ENCODE measurements at regions not wholly inside any gene's neighbourhood (a gene's known extent, or its start where the extent isn't known, plus 50 kb on each side); places are given as distances from the start of the nearest gene placed in this dataset.
"Not testable (repeated sequence)": the region's sequence is repeated elsewhere in the genome, so short reads cannot be mapped to it uniquely, and the experiment has no call there.

DNA sequence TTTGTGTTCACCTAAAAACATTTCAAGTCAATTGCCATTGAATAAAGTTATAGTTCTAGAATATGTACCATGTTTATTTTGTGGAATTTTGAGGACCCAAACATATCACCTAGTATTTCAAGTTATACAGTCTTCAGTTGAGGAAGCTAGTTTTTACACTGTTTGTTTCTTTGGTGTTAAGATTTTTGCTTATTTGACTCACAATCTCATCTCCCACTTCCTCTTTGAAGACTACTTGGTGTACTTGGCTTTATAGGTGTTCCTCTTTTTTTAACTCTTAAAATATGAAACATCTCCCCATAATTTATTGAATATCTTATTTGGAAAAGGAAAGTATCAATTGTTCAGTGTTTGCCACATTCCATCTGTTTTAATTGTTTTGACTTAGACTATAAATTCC, 675.4 kb downstream of the RAPGEF2 start:
- no peak overlapping the region for H3K4me3 ChIP-seq
- ATAC-seq (ENCODE audit: low FRiP score in 2 of 2) (no peak), DNase-seq (no peak)
- no peaks in the 10 kb centered on the region for H3K4me1 ChIP-seq
- no peak overlapping the region for H3K27ac ChIP-seq
- TF ChIP-seq, protein P1, sequence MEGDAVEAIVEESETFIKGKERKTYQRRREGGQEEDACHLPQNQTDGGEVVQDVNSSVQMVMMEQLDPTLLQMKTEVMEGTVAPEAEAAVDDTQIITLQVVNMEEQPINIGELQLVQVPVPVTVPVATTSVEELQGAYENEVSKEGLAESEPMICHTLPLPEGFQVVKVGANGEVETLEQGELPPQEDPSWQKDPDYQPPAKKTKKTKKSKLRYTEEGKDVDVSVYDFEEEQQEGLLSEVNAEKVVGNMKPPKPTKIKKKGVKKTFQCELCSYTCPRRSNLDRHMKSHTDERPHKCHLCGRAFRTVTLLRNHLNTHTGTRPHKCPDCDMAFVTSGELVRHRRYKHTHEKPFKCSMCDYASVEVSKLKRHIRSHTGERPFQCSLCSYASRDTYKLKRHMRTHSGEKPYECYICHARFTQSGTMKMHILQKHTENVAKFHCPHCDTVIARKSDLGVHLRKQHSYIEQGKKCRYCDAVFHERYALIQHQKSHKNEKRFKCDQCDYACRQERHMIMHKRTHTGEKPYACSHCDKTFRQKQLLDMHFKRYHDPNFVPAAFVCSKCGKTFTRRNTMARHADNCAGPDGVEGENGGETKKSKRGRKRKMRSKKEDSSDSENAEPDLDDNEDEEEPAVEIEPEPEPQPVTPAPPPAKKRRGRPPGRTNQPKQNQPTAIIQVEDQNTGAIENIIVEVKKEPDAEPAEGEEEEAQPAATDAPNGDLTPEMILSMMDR (IDR thresholded peaks at IDR 0.05): no peak
- TF ChIP-seq EP300 (IDR thresholded peaks at IDR 0.05) (no peak), POLR2AphosphoS5 (IDR thresholded peaks at IDR 0.05) (no peak), POLR2A (IDR thresholded peaks at IDR 0.05) (no peak)
- H3K27me3 ChIP-seq: no peaks in the 10 kb centered on the region
- H3K9me3 ChIP-seq: no peaks in the 10 kb centered on the region
- H3K36me3 ChIP-seq: no peaks in the 10 kb centered on the region

DNA sequence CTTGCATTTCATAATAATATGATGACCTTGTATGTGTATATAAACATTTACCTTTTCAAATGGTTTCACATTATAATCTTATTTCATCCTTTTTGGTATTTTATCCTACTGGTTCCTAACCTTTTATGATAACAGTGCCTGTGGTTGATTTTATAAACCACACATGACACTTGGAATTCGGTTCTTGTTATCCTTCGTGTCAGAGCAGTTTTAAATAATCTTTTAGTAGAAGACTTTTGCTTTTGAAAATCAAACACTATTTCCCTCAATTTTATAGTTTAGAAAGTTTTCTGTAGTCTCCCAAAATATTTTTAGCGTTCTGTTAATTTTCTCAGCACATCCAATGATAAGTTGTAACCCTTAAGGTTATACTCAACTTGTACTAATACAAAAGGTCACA, 676.8 kb downstream of the RAPGEF2 start:
- Histone ChIP-seq H3K27ac (no peak overlapping the region), H3K4me1 (no peaks in the 10 kb centered on the region), H3K36me3 (no peaks in the 10 kb centered on the region), H3K27me3 (no peaks in the 10 kb centered on the region), H3K4me3 (no peak overlapping the region), H3K9me3 (no peaks in the 10 kb centered on the region)
- DNase-seq (no peak), ATAC-seq (ENCODE audit: low FRiP score in 2 of 2) (no peak)
- WGBS, 2 donors: 74 to 94% methylated on average over 3 of the region's 3 CpGs
- TF ChIP-seq POLR2AphosphoS5 (IDR thresholded peaks at IDR 0.05) (no peak), POLR2A (IDR thresholded peaks at IDR 0.05) (no peak)

DNA sequence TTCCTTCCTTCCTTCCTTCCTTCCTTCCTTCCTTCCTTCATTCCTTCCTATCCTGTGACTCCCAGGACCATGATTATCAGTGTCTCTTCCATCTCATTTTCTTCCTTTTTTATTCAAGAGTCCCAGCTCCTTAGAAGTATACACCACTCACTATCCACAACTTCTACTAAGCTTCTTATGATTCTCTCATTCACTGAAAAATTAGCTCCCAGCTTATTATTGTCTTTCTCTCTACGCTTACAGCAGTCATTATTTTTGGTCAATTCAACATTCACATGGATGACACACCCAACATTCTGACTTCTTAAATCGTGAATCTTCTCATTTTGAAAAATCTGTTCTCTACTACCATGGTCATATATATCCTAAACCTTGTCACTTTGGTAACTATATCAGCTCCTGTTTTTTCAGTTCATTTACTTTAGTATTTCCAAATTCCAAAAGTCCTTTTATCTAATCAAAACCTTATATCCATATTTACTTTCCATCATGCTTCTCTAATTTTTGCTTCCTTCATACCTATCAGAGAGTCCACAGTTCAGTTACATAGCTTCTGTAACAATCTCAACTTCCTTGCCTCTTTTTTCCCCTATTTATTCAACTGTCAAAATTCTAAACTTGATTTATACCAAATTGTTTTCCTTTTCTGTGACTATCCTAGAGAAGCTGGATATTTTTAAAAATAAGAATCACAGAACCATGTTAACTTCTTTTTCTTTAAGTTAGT, 677.5 kb downstream of the RAPGEF2 start:
- Histone ChIP-seq H3K36me3 (no peaks in the 10 kb centered on the region), H3K4me1 (no peaks in the 10 kb centered on the region), H3K27me3 (no peaks in the 10 kb centered on the region), H3K9me3 (no peaks in the 10 kb centered on the region), H3K27ac (no peak overlapping the region), H3K4me3 (no peak overlapping the region)
- DNase-seq (no peak), ATAC-seq (ENCODE audit: low FRiP score in 2 of 2) (no peak)
- no peak for TF ChIP-seq EP300 (IDR thresholded peaks at IDR 0.05)
- no peak for TF ChIP-seq POLR2AphosphoS5 (IDR thresholded peaks at IDR 0.05)
- TF ChIP-seq POLR2A (IDR thresholded peaks at IDR 0.05): no peak
- TF ChIP-seq, protein P1 (IDR thresholded peaks at IDR 0.05): no peak
- 77 to 86% methylated on average over 2 of the region's 2 CpGs for WGBS, 2 donors

DNA sequence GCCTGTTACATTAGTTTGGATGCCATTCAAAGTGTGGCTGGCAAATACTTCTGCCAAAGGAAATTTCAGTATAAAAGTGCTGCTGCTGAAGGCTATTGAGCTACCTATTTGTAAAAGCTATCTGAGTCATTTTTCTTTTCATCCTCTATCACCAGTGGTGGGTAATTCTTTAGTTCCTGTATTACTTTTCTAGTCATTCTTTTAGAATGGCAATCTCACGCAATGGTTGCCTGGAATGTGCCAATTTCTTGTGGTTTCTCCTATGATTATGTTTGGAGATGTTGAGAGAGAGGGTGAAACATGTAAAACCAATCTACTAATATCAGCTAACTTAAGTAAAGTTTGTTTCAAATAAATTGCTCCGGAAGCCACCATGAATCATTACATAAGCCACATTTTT, 685.0 kb downstream of the RAPGEF2 start:
- Histone ChIP-seq H3K27ac (no peak overlapping the region), H3K4me1 (no peaks in the 10 kb centered on the region), H3K36me3 (no peaks in the 10 kb centered on the region), H3K4me3 (no peak overlapping the region), H3K9me3 (no peaks in the 10 kb centered on the region), H3K27me3 (no peaks in the 10 kb centered on the region)
- ATAC-seq (ENCODE audit: low FRiP score in 2 of 2) (no peak), DNase-seq (no peak)
- TF ChIP-seq POLR2A (IDR thresholded peaks at IDR 0.05) (no peak), POLR2AphosphoS5 (IDR thresholded peaks at IDR 0.05) (no peak), EP300 (IDR thresholded peaks at IDR 0.05) (no peak)
- TF ChIP-seq, protein P1 (IDR thresholded peaks at IDR 0.05): no peak
- 89% methylated on average over 2 of the region's 2 CpGs for WGBS, 2 donors

DNA sequence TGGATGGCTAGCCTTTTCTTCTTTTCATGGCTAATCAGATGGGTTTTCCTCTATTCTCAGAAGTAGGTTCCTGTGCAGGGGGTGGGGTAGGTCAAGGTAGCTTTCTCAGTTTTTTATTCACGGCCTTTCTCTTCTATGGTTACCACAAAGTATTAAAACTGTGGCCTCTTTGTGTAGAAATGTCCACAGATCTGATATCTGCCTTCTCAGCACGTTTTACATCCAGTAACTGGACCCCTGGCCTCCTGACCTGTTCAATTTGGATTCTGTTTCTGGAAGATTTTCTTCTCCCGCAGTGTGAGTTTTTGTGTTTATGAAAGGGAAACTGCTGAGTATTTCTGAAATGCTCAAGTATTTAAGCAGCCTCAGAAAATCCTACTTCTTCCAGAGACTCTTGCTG, 688.5 kb downstream of the RAPGEF2 start:
- no peaks in the 10 kb centered on the region for H3K27me3 ChIP-seq
- no peak for TF ChIP-seq POLR2A (IDR thresholded peaks at IDR 0.05)
- H3K27ac ChIP-seq: no peak overlapping the region
- no peaks in the 10 kb centered on the region for H3K36me3 ChIP-seq
- H3K4me3 ChIP-seq: no peak overlapping the region
- DNase-seq (no peak), ATAC-seq (ENCODE audit: low FRiP score in 2 of 2) (no peak)
- H3K9me3 ChIP-seq: no peaks in the 10 kb centered on the region
- no peaks in the 10 kb centered on the region for H3K4me1 ChIP-seq
- 34 to 46% methylated on average over 3 of the region's 3 CpGs for WGBS, 2 donors

DNA sequence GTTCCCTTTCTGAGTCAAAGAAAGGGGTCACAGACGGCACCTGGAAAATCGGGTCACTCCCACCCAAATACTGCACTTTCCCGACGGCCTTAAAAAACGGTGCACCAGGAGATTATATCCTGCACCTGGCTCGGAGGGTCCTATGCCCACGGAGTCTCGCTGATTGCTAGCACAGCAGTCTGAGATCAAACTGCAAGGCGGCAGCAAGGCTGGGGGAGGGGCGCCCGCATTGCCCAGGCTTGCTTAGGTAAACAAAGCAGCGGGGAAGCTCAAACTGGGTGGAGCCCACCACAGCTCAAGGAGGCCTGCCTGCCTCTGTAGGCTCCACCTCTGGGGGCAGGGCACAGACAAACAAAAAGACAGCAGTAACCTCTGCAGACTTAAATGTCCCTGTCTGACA, 701.7 kb downstream of the RAPGEF2 start:
- not testable (repeated sequence) for H3K27ac ChIP-seq; H3K4me1 ChIP-seq; H3K36me3 ChIP-seq; H3K27me3 ChIP-seq; H3K9me3 ChIP-seq; ATAC-seq (ENCODE audit: low FRiP score in 2 of 2); H3K4me3 ChIP-seq
- peak in 1 of 2 donors; percentile 46 for DNase-seq
- 86 to 90% methylated on average over 11 to 12 of the region's 12 CpGs for WGBS, 2 donors

All from upper lobe of left lung (tissue), 6 donors.